ENCODE measurements at regions not wholly inside any gene's neighbourhood (a gene's known extent, or its start where the extent isn't known, plus 50 kb on each side); places are given as distances from the start of the nearest gene placed in this dataset.

DNA sequence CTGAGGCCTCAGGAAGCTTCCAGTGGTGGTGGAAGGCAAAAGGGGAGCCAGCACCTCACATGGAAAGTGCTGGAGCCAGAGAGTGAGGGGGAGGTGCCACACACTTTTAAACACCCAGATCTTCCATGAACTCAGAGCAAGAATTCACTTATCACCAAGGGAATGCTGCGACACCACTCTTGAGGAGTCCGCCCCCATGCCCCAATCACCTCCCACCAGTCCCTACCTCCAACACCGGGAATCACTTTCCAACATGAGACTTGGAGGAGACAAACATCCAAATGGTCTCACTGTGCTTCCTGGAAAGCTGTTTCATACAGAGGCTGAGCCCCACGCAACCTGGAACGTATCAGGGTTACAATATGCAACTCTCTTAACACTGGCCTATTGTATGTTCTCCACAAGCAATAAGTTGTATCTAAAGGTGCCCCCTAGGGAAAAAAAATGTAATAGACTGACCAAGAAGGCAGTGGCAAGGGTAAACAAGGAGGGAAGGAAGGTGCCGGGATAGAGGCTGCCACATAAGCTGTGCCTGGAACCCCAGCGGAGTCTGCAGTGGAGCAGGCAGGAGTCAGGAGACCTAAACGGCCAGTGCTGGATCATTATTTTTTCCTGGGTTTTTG lies 106.7 kb upstream of the FOXF1 start:
- H3K4me3 ChIP-seq (ENCODE audit: low read depth, low read length) = no peak overlapping the region
- WGBS = 79% methylated on average over 8 of the region's 8 CpGs
- no peaks in the 10 kb centered on the region for H3K36me3 ChIP-seq (ENCODE audit: insufficient read depth)
- DNase-seq (ENCODE audit: extremely low spot score) = no peak
- no peak overlapping the region for H3K27ac ChIP-seq (ENCODE audit: low read depth)
- H3K4me1 ChIP-seq (ENCODE audit: insufficient read depth) = no peaks in the 10 kb centered on the region

- 65% methylated on average over 12 of the region's 12 CpGs for WGBS
- Histone ChIP-seq H3K27ac (ENCODE audit: low read depth) (no peak overlapping the region), H3K4me1 (ENCODE audit: insufficient read depth) (no peaks in the 10 kb centered on the region), H3K36me3 (ENCODE audit: insufficient read depth) (no peaks in the 10 kb centered on the region), H3K4me3 (ENCODE audit: low read depth, low read length) (no peak overlapping the region)
- DNase-seq (ENCODE audit: extremely low spot score) = no peak
Measured at GRCh38 chr16:86404678-86405077, 105.6 kb upstream of the FOXF1 start.

GRCh38 chr16:86405319-86405718 lies 105.0 kb upstream of the FOXF1 start:
- Histone ChIP-seq H3K4me1 (ENCODE audit: insufficient read depth) (no peaks in the 10 kb centered on the region), H3K27ac (ENCODE audit: low read depth) (no peak overlapping the region), H3K4me3 (ENCODE audit: low read depth, low read length) (no peak overlapping the region), H3K36me3 (ENCODE audit: insufficient read depth) (no peaks in the 10 kb centered on the region)
- 76% methylated on average over 12 of the region's 12 CpGs for WGBS
- no peak for DNase-seq (ENCODE audit: extremely low spot score)

GRCh38 chr16:86406056-86406455 lies 104.3 kb upstream of the FOXF1 start:
- no peak for DNase-seq (ENCODE audit: extremely low spot score)
- no peak overlapping the region for H3K27ac ChIP-seq (ENCODE audit: low read depth)
- no peaks in the 10 kb centered on the region for H3K36me3 ChIP-seq (ENCODE audit: insufficient read depth)
- H3K4me3 ChIP-seq (ENCODE audit: low read depth, low read length) = no peak overlapping the region
- H3K4me1 ChIP-seq (ENCODE audit: insufficient read depth) = no peaks in the 10 kb centered on the region
- WGBS = 86% methylated on average over 10 of the region's 10 CpGs

- Histone ChIP-seq H3K36me3 (ENCODE audit: insufficient read depth) (no peaks in the 10 kb centered on the region), H3K27ac (ENCODE audit: low read depth) (no peak overlapping the region), H3K4me1 (ENCODE audit: insufficient read depth) (no peaks in the 10 kb centered on the region), H3K4me3 (ENCODE audit: low read depth, low read length) (no peak overlapping the region)
- WGBS = 66% methylated on average over 4 of the region's 4 CpGs
- no peak for DNase-seq (ENCODE audit: extremely low spot score)
Measured at GRCh38 chr16:86408685-86409084, 101.6 kb upstream of the FOXF1 start.

GRCh38 chr16:86410081-86410480 lies 100.2 kb upstream of the FOXF1 start:
- no peak for DNase-seq (ENCODE audit: extremely low spot score)
- no peaks in the 10 kb centered on the region for H3K36me3 ChIP-seq (ENCODE audit: insufficient read depth)
- H3K27ac ChIP-seq (ENCODE audit: low read depth) = no peak overlapping the region
- no peak overlapping the region for H3K4me3 ChIP-seq (ENCODE audit: low read depth, low read length)
- no peaks in the 10 kb centered on the region for H3K4me1 ChIP-seq (ENCODE audit: insufficient read depth)
- 65% methylated on average over 2 of the region's 2 CpGs for WGBS

- no peak for DNase-seq (ENCODE audit: extremely low spot score)
- Histone ChIP-seq H3K4me1 (ENCODE audit: insufficient read depth) (no peaks in the 10 kb centered on the region), H3K36me3 (ENCODE audit: insufficient read depth) (no peaks in the 10 kb centered on the region), H3K4me3 (ENCODE audit: low read depth, low read length) (no peak overlapping the region), H3K27ac (ENCODE audit: low read depth) (no peak overlapping the region)
- WGBS = 95% methylated on average over 5 of the region's 5 CpGs
Measured at GRCh38 chr16:86410529-86410928, 99.8 kb upstream of the FOXF1 start.

DNA sequence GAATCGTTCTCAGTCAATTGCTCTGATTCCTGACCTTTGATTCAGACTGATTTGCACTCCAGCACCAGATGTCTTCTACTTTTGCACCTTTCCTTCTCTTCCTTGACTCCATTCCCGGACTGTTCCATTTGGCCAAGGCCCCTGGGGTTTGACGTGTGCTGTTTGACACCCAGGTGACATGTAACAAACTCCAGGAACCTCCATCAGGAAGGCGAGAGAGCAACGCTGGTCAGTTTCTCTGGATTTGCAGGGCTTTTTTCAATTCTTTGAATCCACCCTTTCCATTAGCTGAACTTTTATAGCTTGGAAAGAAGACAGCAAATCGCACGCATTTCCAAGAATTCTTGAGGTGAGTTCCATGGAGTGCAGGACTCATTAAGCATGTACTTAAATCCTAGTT lies 98.4 kb upstream of the FOXF1 start:
- Histone ChIP-seq H3K4me1 (ENCODE audit: insufficient read depth) (no peaks in the 10 kb centered on the region), H3K27ac (ENCODE audit: low read depth) (no peak overlapping the region), H3K36me3 (ENCODE audit: insufficient read depth) (no peaks in the 10 kb centered on the region), H3K4me3 (ENCODE audit: low read depth, low read length) (no peak overlapping the region)
- no peak for DNase-seq (ENCODE audit: extremely low spot score)
- WGBS = 33% methylated on average over 7 of the region's 7 CpGs

DNA sequence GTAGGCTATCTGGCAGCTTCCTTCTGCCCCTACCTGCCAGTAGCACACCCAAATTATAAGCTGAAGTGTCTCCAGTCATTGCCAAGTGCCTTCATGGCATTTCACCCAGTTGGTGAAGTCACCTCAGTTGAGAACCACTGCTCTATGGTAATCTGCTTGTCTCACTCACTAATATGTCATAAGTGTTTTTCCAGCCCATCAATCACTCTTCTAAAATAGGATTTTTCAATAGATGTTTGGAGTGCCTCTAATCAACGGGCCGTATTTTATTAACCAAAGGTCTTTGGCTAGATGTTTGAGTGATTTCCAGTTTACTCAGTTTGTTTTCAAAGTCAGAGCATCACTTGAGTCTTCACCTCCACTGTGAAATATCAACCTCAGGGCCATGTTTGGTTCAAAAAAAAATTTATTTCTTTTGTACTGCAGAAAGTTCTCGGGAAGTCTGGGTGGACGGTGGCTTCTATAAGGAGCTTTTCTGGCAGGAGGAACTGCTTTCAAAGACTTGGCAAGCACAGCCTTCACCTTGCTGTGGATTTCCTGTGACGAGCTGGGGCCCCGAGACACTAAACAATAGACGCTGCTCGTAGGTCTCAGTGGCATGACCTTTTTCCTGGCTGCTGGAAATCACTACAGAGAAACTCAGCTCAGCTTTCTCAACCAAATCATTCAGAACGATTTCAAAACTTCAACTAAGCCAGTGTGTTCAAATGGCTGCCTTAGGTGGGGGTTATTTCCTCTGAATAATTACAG lies 95.2 kb upstream of the FOXF1 start:
- 52% methylated on average over 9 of the region's 9 CpGs for WGBS
- H3K36me3 ChIP-seq (ENCODE audit: insufficient read depth) = no peaks in the 10 kb centered on the region
- H3K27ac ChIP-seq (ENCODE audit: low read depth) = no peak overlapping the region

GRCh38 chr16:86418981-86419380 lies 91.3 kb upstream of the FOXF1 start:
- no peaks in the 10 kb centered on the region for H3K36me3 ChIP-seq (ENCODE audit: insufficient read depth)
- no peak overlapping the region for H3K4me3 ChIP-seq (ENCODE audit: low read depth, low read length)
- no peaks in the 10 kb centered on the region for H3K4me1 ChIP-seq (ENCODE audit: insufficient read depth)
- no peak overlapping the region for H3K27ac ChIP-seq (ENCODE audit: low read depth)
- DNase-seq (ENCODE audit: extremely low spot score) = no peak

More for the DNA sequence above, 95.2 kb upstream of the FOXF1 start:
- DNase-seq (ENCODE audit: extremely low spot score) = no peak
- no peak overlapping the region for H3K4me3 ChIP-seq (ENCODE audit: low read depth, low read length)
- H3K4me1 ChIP-seq (ENCODE audit: insufficient read depth) = no peaks in the 10 kb centered on the region

GRCh38 chr16:86419518-86419917 lies 90.8 kb upstream of the FOXF1 start:
- WGBS = 97% methylated on average over 2 of the region's 2 CpGs
- no peak for DNase-seq (ENCODE audit: extremely low spot score)

DNA sequence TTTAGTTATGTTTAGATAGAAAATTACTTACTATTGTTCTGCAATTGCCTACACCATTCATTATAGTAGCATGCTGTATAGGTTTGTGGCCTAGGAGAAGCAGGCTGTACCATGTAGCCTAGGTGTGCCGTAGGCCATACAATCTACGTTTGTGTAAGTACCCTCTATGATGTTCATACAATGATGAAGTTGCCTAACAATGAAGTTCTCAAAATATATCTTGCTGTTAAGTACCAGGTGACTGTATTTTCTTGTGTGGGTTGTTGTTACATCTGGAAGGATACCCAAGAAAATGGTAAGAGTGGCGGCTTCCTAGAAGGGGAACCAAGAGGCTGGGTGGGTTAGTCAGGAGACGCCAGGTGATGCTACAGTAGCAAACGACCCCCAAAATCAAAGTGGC lies 88.3 kb upstream of the FOXF1 start:
- WGBS = 94% methylated on average over 5 of the region's 5 CpGs
- no peak for DNase-seq (ENCODE audit: extremely low spot score)
- H3K27ac ChIP-seq (ENCODE audit: low read depth) = no peak overlapping the region
- no peak overlapping the region for H3K4me3 ChIP-seq (ENCODE audit: low read depth, low read length)
- no peaks in the 10 kb centered on the region for H3K4me1 ChIP-seq (ENCODE audit: insufficient read depth)
- no peaks in the 10 kb centered on the region for H3K36me3 ChIP-seq (ENCODE audit: insufficient read depth)

More at GRCh38 chr16:86419518-86419917, 90.8 kb upstream of the FOXF1 start:
- no peak overlapping the region for H3K4me3 ChIP-seq (ENCODE audit: low read depth, low read length)
- H3K36me3 ChIP-seq (ENCODE audit: insufficient read depth) = no peaks in the 10 kb centered on the region
- no peak overlapping the region for H3K27ac ChIP-seq (ENCODE audit: low read depth)
- no peaks in the 10 kb centered on the region for H3K4me1 ChIP-seq (ENCODE audit: insufficient read depth)

GRCh38 chr16:86424398-86424797 lies 85.9 kb upstream of the FOXF1 start:
- Histone ChIP-seq H3K36me3 (ENCODE audit: insufficient read depth) (no peaks in the 10 kb centered on the region), H3K4me1 (ENCODE audit: insufficient read depth) (no peaks in the 10 kb centered on the region), H3K27ac (ENCODE audit: low read depth) (no peak overlapping the region), H3K4me3 (ENCODE audit: low read depth, low read length) (no peak overlapping the region)
- 25% methylated on average over 10 of the region's 10 CpGs for WGBS
- DNase-seq (ENCODE audit: extremely low spot score) = no peak

- Histone ChIP-seq H3K36me3 (ENCODE audit: insufficient read depth) (no peaks in the 10 kb centered on the region), H3K4me1 (ENCODE audit: insufficient read depth) (no peaks in the 10 kb centered on the region), H3K27ac (ENCODE audit: low read depth) (no peak overlapping the region), H3K4me3 (ENCODE audit: low read depth, low read length) (no peak overlapping the region)
- no peak for DNase-seq (ENCODE audit: extremely low spot score)
- WGBS = 49% methylated on average over 9 of the region's 9 CpGs
Measured at GRCh38 chr16:86424985-86425384, 85.3 kb upstream of the FOXF1 start.
